Colonic mucosa (tissue), 4 donors: ENCODE measurements at regions not wholly inside any gene's neighbourhood (a gene's known extent, or its start where the extent isn't known, plus 50 kb on each side); places are given as distances from the start of the nearest gene placed in this dataset.

ENCODE experiments used
- DNase-seq: peaks from one replicate; pipeline ENCODE4 v3.0.0-alpha.2; 2020
- H3K27ac ChIP-seq: fragments of 200-600 bp; one replicate; pipeline ENCODE4 v1.8.0; 2021
- H3K27me3 ChIP-seq: fragments of 200-600 bp; one replicate; pipeline ENCODE4 v1.8.0; 2021
- H3K36me3 ChIP-seq: fragments of 200-600 bp; one replicate; pipeline ENCODE4 v1.8.0; 2021
- H3K4me1 ChIP-seq: fragments of 200-600 bp; one replicate; pipeline ENCODE4 v1.8.0; 2021; ENCODE audit warnings: mild to moderate bottlenecking
- H3K4me3 ChIP-seq: fragments of 200-600 bp; one replicate; pipeline ENCODE4 v1.8.0; 2021
- H3K9ac ChIP-seq, 2 donors: one replicate each; pipeline ENCODE4 v1.7.0; 2013; ENCODE audit warnings: control low read depth in 2 of 2, low read depth in 2 of 2, low read length in 2 of 2
- H3K9me3 ChIP-seq: fragments of 200-600 bp; one replicate; pipeline ENCODE4 v1.8.0; 2021
- CTCF ChIP-seq: fragments of 200-600 bp; IDR thresholded peaks from one replicate; pipeline ENCODE4 v1.8.0; 2022; ENCODE audit warnings: antibody characterized with exemption, mild to moderate bottlenecking
- intact Hi-C: fragments of 100-400 bp; cut with DNase I; formaldehyde crosslinking; loops from one replicate; pipeline ENCODE4 v1.14.1; 2022
- donor health status: healthy.
- donor health status: DM: no; HTN: no; CAD: no.
- donor health status: DM: no; HTN: no; CAD: no.

- H3K27ac ChIP-seq: no peak overlapping the region
- no peaks in the 10 kb centered on the region for H3K4me1 ChIP-seq
- TF ChIP-seq CTCF: no peak
- no peak overlapping the region for H3K9ac ChIP-seq
- intact Hi-C loops: loop anchor here (5.0 kb wide), 1 partner anchor 949 kb away; no protein-coding TSS in a partner anchor
- no peak for DNase-seq
- H3K9me3 ChIP-seq: no peaks in the 10 kb centered on the region
- H3K27me3 ChIP-seq: no peaks in the 10 kb centered on the region
- no peak overlapping the region for H3K4me3 ChIP-seq
- H3K36me3 ChIP-seq: no peaks in the 10 kb centered on the region
Observed at GRCh38 chr13:108156749-108157148, 58.6 kb downstream of the LIG4 start.

GRCh38 chr13:108155185-108156106 is 59.9 kb downstream of the LIG4 start:
- Histone ChIP-seq H3K9ac (no peak overlapping the region), H3K4me3 (no peak overlapping the region), H3K36me3 (no peaks in the 10 kb centered on the region), H3K27me3 (no peaks in the 10 kb centered on the region), H3K9me3 (no peaks in the 10 kb centered on the region), H3K4me1 (no peaks in the 10 kb centered on the region), H3K27ac (peak overlapping the region; percentile 63)
- TF ChIP-seq CTCF: peak; percentile 93
- peak; percentile 77 for DNase-seq
- intact Hi-C loops: loop anchor here (5.0 kb wide), 1 partner anchor 948 kb away; no protein-coding TSS in a partner anchor

- peak overlapping the region in 1 of 2 donors; percentile 42 for H3K9ac ChIP-seq
- no peaks in the 10 kb centered on the region for H3K36me3 ChIP-seq
- H3K27ac ChIP-seq: peak overlapping the region; percentile 63
- TF ChIP-seq CTCF: no peak
- no peak overlapping the region for H3K4me3 ChIP-seq
- DNase-seq: peak; percentile 68
- intact Hi-C loops: no loop called here
- H3K27me3 ChIP-seq: no peaks in the 10 kb centered on the region
- no peaks in the 10 kb centered on the region for H3K4me1 ChIP-seq
- H3K9me3 ChIP-seq: no peaks in the 10 kb centered on the region
Observed at GRCh38 chr13:108154421-108154858, 60.9 kb downstream of the LIG4 start.

GRCh38 chr13:108146642-108147041 is 68.7 kb downstream of the LIG4 start:
- H3K9ac ChIP-seq: no peak overlapping the region
- H3K27me3 ChIP-seq: no peaks in the 10 kb centered on the region
- TF ChIP-seq CTCF: no peak
- intact Hi-C loops: no loop called here
- H3K9me3 ChIP-seq: no peaks in the 10 kb centered on the region
- no peaks in the 10 kb centered on the region for H3K36me3 ChIP-seq
- DNase-seq: no peak
- no peaks in the 10 kb centered on the region for H3K4me1 ChIP-seq
- no peak overlapping the region for H3K27ac ChIP-seq
- no peak overlapping the region for H3K4me3 ChIP-seq

- no peak for TF ChIP-seq CTCF
- H3K36me3 ChIP-seq: no peaks in the 10 kb centered on the region
- H3K9ac ChIP-seq: no peak overlapping the region
- no peak overlapping the region for H3K27ac ChIP-seq
- DNase-seq: no peak
- H3K4me3 ChIP-seq: no peak overlapping the region
- H3K4me1 ChIP-seq: no peaks in the 10 kb centered on the region
- H3K9me3 ChIP-seq: no peaks in the 10 kb centered on the region
- intact Hi-C loops: no loop called here
- no peaks in the 10 kb centered on the region for H3K27me3 ChIP-seq
Observed at GRCh38 chr13:108142702-108143436, 72.5 kb downstream of the LIG4 start.
